K562 (cell line): ENCODE measurements at regions not wholly inside any gene's neighbourhood (a gene's known extent, or its start where the extent isn't known, plus 50 kb on each side); places are given as distances from the start of the nearest gene placed in this dataset.

Experiments used
- ATAC-seq: fragments of 200-7000 bp; cut with Tn5 transposase; 3 replicates; pipeline ENCODE4 v1.9.1; 2020; ENCODE audit warnings: moderate library complexity
- BruUV-seq: library from RNA; stranded (reverse); fragments of 400-500 nt; replicated peaks from 2 replicates; lab custom pipeline; 2021; lab: Mats Ljungman, UMichigan
- CTCF ChIA-PET: fragments of 300-600 bp; formaldehyde crosslinking; extraction: SDS; loops from one replicate; lab custom pipeline; 2021; ENCODE audit warnings: low intra/inter-chr PET ratio; lab: Yijun Ruan, JAX
- POLR2A ChIA-PET: fragments of 300-600, 350-650 bp; sonication (Branson Sonifier 250); formaldehyde crosslinking; extraction: SDS; loops from one replicate; lab custom pipeline; 2021; ENCODE audit warnings: antibody characterized with exemption, inconsistent platforms; lab: Yijun Ruan, JAX
- DNase-seq, 4 experiments: peaks; one replicate each; pipeline versions ENCODE4 v3.0.0 to v3.0.0-alpha.2; 2011 to 2018; ENCODE audit warnings: low spot score in 3 of 4, mixed read lengths in 3 of 4; ENCODE audit errors: extremely low read depth in 1 of 4
- FAIRE-seq: peaks from 2 replicates; lab custom pipeline; 2011; peaks lifted over from hg19 to GRCh38; lab: Jason Lieb, UNC
- H2AFZ ChIP-seq: 2 replicates; pipeline ENCODE4 v1.6.0; 2011; ENCODE audit warnings: low read depth, low read length, control low read depth, inconsistent platforms
- H3K27ac ChIP-seq: fragments of 200-600 bp; 3 replicates; pipeline ENCODE4 v1.8.0; 2011; ENCODE audit warnings: low read depth, mild to moderate bottlenecking, control low read depth, inconsistent platforms, low read length, moderate library complexity, mixed read lengths; ENCODE audit errors: extremely low read depth
- H3K27me3 ChIP-seq, 2 experiments: fragments of 300-600 bp in 1 of 2; 2 replicates in 1 of 2; 3 replicates in 1 of 2; pipeline versions ENCODE4 v1.6.0 to v1.8.0; 2011; ENCODE audit warnings: inconsistent platforms in 2 of 2, low read length in 2 of 2, mild to moderate bottlenecking in 1 of 2, mixed read lengths in 1 of 2, moderate library complexity in 1 of 2; ENCODE audit not compliant: control insufficient read depth in 2 of 2, insufficient read depth in 2 of 2
- H3K36me3 ChIP-seq: fragments of 300-600 bp; 3 replicates; pipeline ENCODE4 v1.8.0; 2011; ENCODE audit warnings: mild to moderate bottlenecking, low read length, inconsistent platforms; ENCODE audit not compliant: control insufficient read depth, insufficient read depth
- H3K4me1 ChIP-seq, 2 experiments: fragments of 200-600 bp in 1 of 2; replicated peaks in 1 of 2; 2 replicates in 1 of 2; 3 replicates in 1 of 2; pipeline versions ENCODE4 v1.5.1 to v1.8.0; 2011; ENCODE audit warnings: inconsistent platforms in 2 of 2, low read length in 2 of 2, mild to moderate bottlenecking in 1 of 2, mixed read lengths in 1 of 2, moderate library complexity in 1 of 2; ENCODE audit not compliant: control insufficient read depth in 2 of 2, insufficient read depth in 2 of 2
- H3K4me2 ChIP-seq: 2 replicates; pipeline ENCODE4 v1.6.1; 2011; ENCODE audit warnings: low read length, control low read depth, inconsistent platforms, mixed read lengths; ENCODE audit not compliant: insufficient read depth
- H3K4me3 ChIP-seq: fragments of 200-600 bp; sonication (generic), shearing (Covaris generic); 2 replicates; pipeline ENCODE4 v1.5.1; 2016; ENCODE audit warnings: control low read depth, inconsistent platforms
- H3K79me2 ChIP-seq: fragments of 200-600 bp; 3 replicates; pipeline ENCODE4 v1.8.0; 2011; ENCODE audit warnings: low read length, inconsistent platforms; ENCODE audit not compliant: control insufficient read depth, insufficient read depth
- H3K9ac ChIP-seq, 2 experiments: 2 replicates each; pipeline versions ENCODE4 v1.6.0 to v1.6.1; 2011; ENCODE audit warnings: low read depth in 2 of 2, low read length in 2 of 2, control low read depth in 1 of 2, inconsistent platforms in 1 of 2, mild to moderate bottlenecking in 1 of 2, mixed read lengths in 1 of 2; ENCODE audit not compliant: insufficient read depth in 1 of 2
- H3K9me1 ChIP-seq: one replicate; pipeline ENCODE4 v1.6.0; 2011; ENCODE audit warnings: inconsistent platforms, mild to moderate bottlenecking, low read length, moderate library complexity; ENCODE audit not compliant: control insufficient read depth, insufficient read depth
- H3K9me3 ChIP-seq: replicated peaks from 2 replicates; pipeline ENCODE4 v1.5.1; 2011; ENCODE audit warnings: low read depth, low read length, inconsistent platforms; ENCODE audit not compliant: control insufficient read depth, insufficient read depth
- H4K20me1 ChIP-seq: replicated peaks from 2 replicates; pipeline ENCODE4 v1.6.1; 2011; ENCODE audit warnings: low read length, inconsistent platforms, mixed read lengths; ENCODE audit not compliant: control insufficient read depth, insufficient read depth
- CREB5 ChIP-seq: fragments of 250-450 bp; sonication (Bioruptor Pico); IDR thresholded peaks from 2 replicates; pipeline ENCODE4 v1.5.0; 2020; ENCODE audit warnings: mild to moderate bottlenecking
- JUNB ChIP-seq: fragments of 450-650 bp; formaldehyde crosslinking; conservative IDR thresholded peaks from 2 replicates; pipeline ENCODE4 v1.4.0; 2020; ENCODE audit warnings: mild to moderate bottlenecking
- POLR2B ChIP-seq: fragments of 450-650 bp; IDR thresholded peaks from 2 replicates; pipeline ENCODE4 v1.6.1; 2018; ENCODE audit warnings: low read depth; ENCODE audit not compliant: partially characterized antibody
- RBFOX2 ChIP-seq: fragments of 200-400 bp; formaldehyde crosslinking; IDR thresholded peaks from 2 replicates; pipeline ENCODE4 v1.6.1; 2017; ENCODE audit warnings: low read depth, mild to moderate bottlenecking, low read length, moderate library complexity
- RNF219 ChIP-seq: fragments of 250-450 bp; sonication (Bioruptor Pico); IDR thresholded peaks from 2 replicates; pipeline ENCODE4 v1.5.0; 2022; ENCODE audit warnings: mild to moderate bottlenecking
- SIN3B ChIP-seq: fragments of 450-650 bp; IDR thresholded peaks from 2 replicates; pipeline ENCODE4 v1.6.1; 2017; ENCODE audit warnings: low read depth, mild to moderate bottlenecking, moderate library complexity
- ZFP36 ChIP-seq: fragments of 150-350 bp; IDR thresholded peaks from 2 replicates; pipeline ENCODE4 v1.6.1; 2018; ENCODE audit warnings: low read length, low read depth; ENCODE audit not compliant: partially characterized antibody
- ZNF584 ChIP-seq: fragments of 200-800 bp; sonication (Bioruptor generic); IDR thresholded peaks from 2 replicates; pipeline ENCODE4 v1.6.1; 2016; ENCODE audit warnings: low read depth, mild to moderate bottlenecking, missing genetic modification characterization, missing compliant biosample characterization
- WGBS: fragments of 100-300 bp; shearing (Covaris generic); methylation state at CpG from one replicate; pipeline ENCODE4 v1.1.6; 2016; ENCODE audit warnings: low coverage, mixed read lengths; ENCODE audit not compliant: insufficient coverage; ENCODE audit errors: missing lambda C conversion rate; 5-methylcytosine and 5-hydroxymethylcytosine counted together
- in situ Hi-C: fragments of 300-500 bp; cut with MboI; formaldehyde crosslinking; loops from 4 replicates; pipeline ENCODE4 v1.15.0; 2018; ENCODE audit warnings: inconsistent platforms, mixed read lengths
- intact Hi-C: fragments of 100-400 bp; cut with micrococcal nuclease; formaldehyde crosslinking; loops from 2 replicates; pipeline ENCODE4 v1.14.2; 2022

- no peak for TF ChIP-seq RNF219
- TF ChIP-seq POLR2B = no peak
- no peak for TF ChIP-seq ZNF584
- no peak for TF ChIP-seq JUNB (CRISPR knock-in tag)
- TF ChIP-seq ZFP36 = no peak
- TF ChIP-seq SIN3B = no peak
Observed at GRCh38 chr15:57773051-57773450, 66.5 kb downstream of the POLR2M start (continued).

GRCh38 chr15:57777003-57777402 is 70.5 kb downstream of the POLR2M start:
- Histone ChIP-seq H3K27me3 (peaks cover 14 to 20% of the 10 kb centered on the region in 2 experiments), H3K36me3 (no peaks in the 10 kb centered on the region), H3K9ac (no peak overlapping the region), H3K9me1 (no peaks in the 10 kb centered on the region), H3K4me1 (no peaks in the 10 kb centered on the region), H3K27ac (no peak overlapping the region), H3K9me3 (no peaks in the 10 kb centered on the region), H3K79me2 (no peaks in the 10 kb centered on the region), H3K4me3 (no peak overlapping the region), H2AFZ (no peak overlapping the region)
- in situ Hi-C loops (no loop called here), intact Hi-C loops (no loop called here)
- POLR2A ChIA-PET = no interaction called here
- BruUV-seq = no TSS peak
- 0% methylated on average over 4 of the region's 4 CpGs for WGBS
- FAIRE-seq (no peak), DNase-seq (no peak)
- TF ChIP-seq RBFOX2 (no peak), CREB5 (CRISPR knock-in tag) (no peak)
- TF ChIP-seq, all 486 proteins: peak for 0
- Histone ChIP-seq H3K4me2 (no peak overlapping the region), H4K20me1 (no peaks in the 10 kb centered on the region)
- ATAC-seq = no peak
- CTCF ChIA-PET = no interaction called here
